ENCODE measurements at regions not wholly inside any gene's neighbourhood (a gene's known extent, or its start where the extent isn't known, plus 50 kb on each side); places are given as distances from the start of the nearest gene placed in this dataset.

GRCh38 chr18:2326999-2327398 is 244.3 kb downstream of the METTL4 start:
- TF ChIP-seq CTCF (IDR thresholded peaks at IDR 0.05) (no peak), POLR2A (IDR thresholded peaks at IDR 0.05) (no peak)

Data from right lobe of liver (tissue), 4 donors.